Peyer's patch (tissue), 4 donors: ENCODE measurements at regions not wholly inside any gene's neighbourhood (a gene's known extent, or its start where the extent isn't known, plus 50 kb on each side); places are given as distances from the start of the nearest gene placed in this dataset.

Experiments
- CTCF ChIP-seq, 6 experiments: fragments of 450-650 bp in 4 of 6; fragments of 200-600 bp in 2 of 6; sonication (generic) in 1 of 6; IDR thresholded peaks; one replicate each; pipeline ENCODE4 v1.5.1; 2017 to 2019; ENCODE audit warnings: antibody characterized with exemption in 6 of 6, mild to moderate bottlenecking in 3 of 6, moderate library complexity in 1 of 6
- POLR2A ChIP-seq, 2 donors: fragments of 450-650 bp; IDR thresholded peaks; one replicate each; pipeline ENCODE4 v1.5.1; 2017; ENCODE audit warnings: antibody characterized with exemption in 2 of 2, mild to moderate bottlenecking in 2 of 2, moderate library complexity in 2 of 2

- no peak for TF ChIP-seq CTCF (IDR thresholded peaks at IDR 0.05)
- TF ChIP-seq POLR2A (IDR thresholded peaks at IDR 0.05), result no peak
Observed at GRCh38 chr15:35885870-35886269, 339.9 kb upstream of the DPH6 start.
